Gastroesophageal sphincter (tissue), 4 donors: ENCODE measurements at regions not wholly inside any gene's neighbourhood (a gene's known extent, or its start where the extent isn't known, plus 50 kb on each side); places are given as distances from the start of the nearest gene placed in this dataset.

Source experiments
- ATAC-seq: fragments of 150-250 bp; one replicate; pipeline ENCODE4 v1.9.1; 2016; ENCODE audit warnings: mild to moderate bottlenecking, moderate library complexity
- H3K27ac ChIP-seq, 4 donors: fragments of 200-600 bp; sonication (generic) in 3 of 4; 1 replicate in 3 of 4; 2 replicates in 1 of 4; pipeline ENCODE4 v1.5.1; 2016 to 2019
- H3K27me3 ChIP-seq: fragments of 200-600 bp; sonication (generic); one replicate; pipeline ENCODE4 v1.5.1; 2019
- H3K36me3 ChIP-seq, 2 donors: fragments of 200-600 bp; sonication (generic); one replicate each; pipeline ENCODE4 v1.5.1; 2019; ENCODE audit warnings: control low read depth in 1 of 2
- H3K4me1 ChIP-seq, 3 donors: fragments of 200-600 bp; sonication (generic); 1 replicate in 2 of 3; 2 replicates in 1 of 3; pipeline ENCODE4 v1.5.1; 2016 to 2019; ENCODE audit warnings: control low read depth in 2 of 3
- H3K4me3 ChIP-seq, 2 donors: fragments of 200-600 bp; sonication (generic); one replicate each; pipeline ENCODE4 v1.5.1; 2019; ENCODE audit warnings: mild to moderate bottlenecking in 1 of 2, moderate library complexity in 1 of 2
- H3K9me3 ChIP-seq, 3 donors: fragments of 200-600 bp; sonication (generic); one replicate each; pipeline ENCODE4 v1.5.1; 2017 to 2019; ENCODE audit warnings: control low read depth in 2 of 3
- EP300 ChIP-seq: sonication (generic); formaldehyde crosslinking; IDR thresholded peaks from one replicate; pipeline ENCODE4 v1.6.1; 2017; ENCODE audit warnings: antibody characterized with exemption, mild to moderate bottlenecking
- POLR2A ChIP-seq, 2 donors: fragments of 450-650 bp; IDR thresholded peaks; one replicate each; pipeline ENCODE4 v1.6.1; 2017; ENCODE audit warnings: antibody characterized with exemption in 2 of 2, mild to moderate bottlenecking in 2 of 2, moderate library complexity in 1 of 2
- POLR2AphosphoS5 ChIP-seq: sonication (generic); formaldehyde crosslinking; IDR thresholded peaks from one replicate; pipeline ENCODE4 v1.6.1; 2017; ENCODE audit warnings: antibody characterized with exemption
- WGBS, 2 donors: methylation state at CpG; one replicate each; pipeline ENCODE4 v1.1.5; 2018; ENCODE audit warnings: low coverage in 1 of 2; 5-methylcytosine and 5-hydroxymethylcytosine counted together
- TF ChIP-seq, protein P1 (sequence below), 4 experiments: fragments of 200-600 bp in 2 of 4; fragments of 450-650 bp in 2 of 4; sonication (generic) in 1 of 4; IDR thresholded peaks; one replicate each; pipeline ENCODE4 v1.5.1; 2017 to 2019; ENCODE audit warnings: antibody characterized with exemption in 4 of 4, mild to moderate bottlenecking in 2 of 4, moderate library complexity in 2 of 4

DNA sequence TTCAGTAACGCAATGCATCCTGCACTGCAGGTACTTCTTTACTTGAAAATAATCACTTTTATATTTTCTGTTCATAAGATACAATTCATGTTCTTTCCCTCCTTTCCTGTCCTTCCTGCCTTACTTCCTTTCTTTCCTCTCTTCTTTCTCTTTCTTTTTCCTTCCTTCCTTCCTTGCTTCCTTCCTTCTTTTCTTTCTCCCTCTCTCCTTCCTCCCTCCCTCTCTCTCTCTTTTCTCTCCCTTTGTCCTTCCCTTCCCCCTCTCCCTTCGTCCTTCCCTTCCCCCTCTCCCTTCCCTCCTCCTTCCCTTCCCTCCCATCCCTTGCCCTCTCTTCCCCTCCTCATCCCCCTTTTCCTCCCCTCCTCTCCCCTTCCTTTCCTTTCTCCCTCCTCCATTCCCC lies 227.8 kb upstream of the KLF6 start:
- H3K27me3 ChIP-seq = no peaks in the 10 kb centered on the region
- H3K9me3 ChIP-seq = no peaks in the 10 kb centered on the region
- peaks cover 0 to 9% (median 0%) of the 10 kb centered on the region in 3 donors for H3K4me1 ChIP-seq
- H3K27ac ChIP-seq = no peak overlapping the region
- H3K4me3 ChIP-seq = no peak overlapping the region
- TF ChIP-seq, protein P1, sequence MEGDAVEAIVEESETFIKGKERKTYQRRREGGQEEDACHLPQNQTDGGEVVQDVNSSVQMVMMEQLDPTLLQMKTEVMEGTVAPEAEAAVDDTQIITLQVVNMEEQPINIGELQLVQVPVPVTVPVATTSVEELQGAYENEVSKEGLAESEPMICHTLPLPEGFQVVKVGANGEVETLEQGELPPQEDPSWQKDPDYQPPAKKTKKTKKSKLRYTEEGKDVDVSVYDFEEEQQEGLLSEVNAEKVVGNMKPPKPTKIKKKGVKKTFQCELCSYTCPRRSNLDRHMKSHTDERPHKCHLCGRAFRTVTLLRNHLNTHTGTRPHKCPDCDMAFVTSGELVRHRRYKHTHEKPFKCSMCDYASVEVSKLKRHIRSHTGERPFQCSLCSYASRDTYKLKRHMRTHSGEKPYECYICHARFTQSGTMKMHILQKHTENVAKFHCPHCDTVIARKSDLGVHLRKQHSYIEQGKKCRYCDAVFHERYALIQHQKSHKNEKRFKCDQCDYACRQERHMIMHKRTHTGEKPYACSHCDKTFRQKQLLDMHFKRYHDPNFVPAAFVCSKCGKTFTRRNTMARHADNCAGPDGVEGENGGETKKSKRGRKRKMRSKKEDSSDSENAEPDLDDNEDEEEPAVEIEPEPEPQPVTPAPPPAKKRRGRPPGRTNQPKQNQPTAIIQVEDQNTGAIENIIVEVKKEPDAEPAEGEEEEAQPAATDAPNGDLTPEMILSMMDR (IDR thresholded peaks at IDR 0.05) = no peak
- no peak for TF ChIP-seq EP300
- TF ChIP-seq POLR2A (IDR thresholded peaks at IDR 0.05) = no peak
- H3K36me3 ChIP-seq = no peaks in the 10 kb centered on the region
- no peak for ATAC-seq
- 63 to 86% methylated on average over 2 of the region's 2 CpGs for WGBS, 2 donors

DNA sequence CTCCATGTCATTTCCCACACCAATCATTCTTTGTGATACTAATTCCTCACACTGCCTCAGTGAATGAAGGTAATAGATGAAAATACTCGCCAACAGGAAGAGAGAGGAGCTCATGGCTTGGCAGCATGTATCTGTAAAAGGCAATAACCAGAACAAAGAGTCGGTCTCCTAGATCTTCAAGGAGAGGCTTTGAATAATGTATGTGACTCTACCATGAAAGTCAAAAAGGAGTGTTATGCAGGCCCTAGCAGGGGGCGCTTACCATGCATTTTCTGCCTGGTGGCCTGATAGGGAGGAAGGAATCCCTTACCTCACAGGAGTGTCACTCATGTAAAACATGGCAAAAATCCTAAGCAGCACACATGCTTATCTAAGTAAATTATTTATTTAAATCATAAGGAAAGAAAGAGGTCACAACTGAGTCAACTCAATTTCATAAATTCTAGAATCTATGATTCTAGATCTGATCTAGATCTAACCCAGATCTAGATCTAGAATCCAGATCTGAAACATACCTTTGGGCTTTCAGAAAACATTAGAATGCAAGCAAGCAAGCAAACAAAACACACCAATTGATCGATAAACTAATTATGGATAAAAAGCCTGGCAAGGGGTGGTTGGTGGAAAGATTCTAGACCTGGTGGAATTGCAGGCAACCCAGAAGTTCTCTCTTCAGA lies 226.3 kb upstream of the KLF6 start:
- WGBS, 2 donors = 76 to 84% methylated on average over 3 to 4 of the region's 4 CpGs
- TF ChIP-seq, protein P1 (IDR thresholded peaks at IDR 0.05) = no peak
- TF ChIP-seq EP300 = no peak
- TF ChIP-seq POLR2AphosphoS5 = no peak
- TF ChIP-seq POLR2A (IDR thresholded peaks at IDR 0.05) = no peak

DNA sequence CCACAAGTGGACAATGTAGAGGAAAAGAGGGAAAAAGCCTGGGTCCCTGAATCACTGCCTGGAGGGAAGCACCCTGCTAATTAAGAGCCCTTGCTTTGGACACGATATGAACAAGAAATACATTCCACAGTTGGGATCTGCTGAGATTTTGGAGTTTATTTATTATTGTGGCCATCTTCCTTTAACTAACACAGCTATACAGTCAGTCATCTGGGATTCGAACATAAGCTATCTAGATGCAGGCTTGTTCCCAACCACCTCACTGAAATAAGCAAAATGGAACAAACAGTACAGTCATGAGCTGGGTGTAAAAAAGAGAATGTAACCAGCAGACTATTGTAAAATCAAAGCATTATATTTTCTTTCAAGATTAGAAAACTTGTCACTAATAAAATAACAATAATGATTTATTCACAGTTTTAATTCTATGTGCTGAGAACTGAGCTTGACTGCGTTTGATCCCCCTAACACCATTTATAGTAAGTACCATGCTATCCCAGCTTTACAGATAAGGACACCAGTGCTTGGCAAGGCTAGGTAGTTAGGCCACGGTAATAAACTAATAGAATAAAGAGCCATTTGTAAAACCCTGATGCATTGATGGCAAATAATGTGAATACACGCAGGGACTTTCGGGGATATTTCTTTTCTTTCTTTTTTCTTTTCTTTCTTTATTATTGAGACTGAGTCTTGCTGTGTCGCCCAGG lies 223.8 kb upstream of the KLF6 start:
- peaks cover 0 to 3% (median 0%) of the 10 kb centered on the region in 3 donors for H3K4me1 ChIP-seq
- no peak overlapping the region for H3K4me3 ChIP-seq
- no peaks in the 10 kb centered on the region for H3K9me3 ChIP-seq
- TF ChIP-seq EP300 = no peak
- TF ChIP-seq, protein P1 (IDR thresholded peaks at IDR 0.05) = no peak
- WGBS, 2 donors = 92% methylated on average over 3 to 7 of the region's 7 CpGs
- H3K27ac ChIP-seq = no peak overlapping the region
- ATAC-seq = no peak
- no peaks in the 10 kb centered on the region for H3K36me3 ChIP-seq
- no peaks in the 10 kb centered on the region for H3K27me3 ChIP-seq

More for the DNA sequence above, 226.3 kb upstream of the KLF6 start:
- H3K4me3 ChIP-seq = no peak overlapping the region
- no peaks in the 10 kb centered on the region for H3K9me3 ChIP-seq
- H3K36me3 ChIP-seq = no peaks in the 10 kb centered on the region
- H3K27ac ChIP-seq = no peak overlapping the region
- H3K4me1 ChIP-seq = peaks cover 0 to 9% (median 0%) of the 10 kb centered on the region in 3 donors
- no peak for ATAC-seq
- no peaks in the 10 kb centered on the region for H3K27me3 ChIP-seq

DNA sequence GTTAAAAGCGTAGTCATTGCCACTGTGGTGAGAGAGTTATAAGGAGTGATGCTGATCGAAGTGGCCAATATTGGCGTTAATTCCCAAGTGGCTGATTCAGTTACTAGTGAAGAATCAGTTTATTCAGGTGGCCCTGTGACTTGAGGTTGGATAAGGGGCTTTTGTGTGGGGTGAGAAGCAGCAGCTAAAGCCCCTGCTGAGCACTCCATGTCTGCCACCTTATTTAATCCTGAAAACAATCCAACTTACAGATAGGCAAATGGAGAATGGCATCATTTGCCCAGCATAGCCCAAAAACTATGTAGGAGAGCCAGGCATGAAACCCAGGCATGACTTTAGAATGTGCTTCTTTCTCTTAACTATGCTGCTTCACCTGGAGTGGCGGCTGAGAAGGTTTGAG lies 222.8 kb upstream of the KLF6 start:
- 59 to 71% methylated on average over 3 to 4 of the region's 4 CpGs for WGBS, 2 donors
- Histone ChIP-seq H3K4me3 (no peak overlapping the region), H3K9me3 (no peaks in the 10 kb centered on the region), H3K4me1 (no peaks in the 10 kb centered on the region), H3K27ac (no peak overlapping the region), H3K27me3 (no peaks in the 10 kb centered on the region), H3K36me3 (no peaks in the 10 kb centered on the region)
- no peak for ATAC-seq
- TF ChIP-seq POLR2AphosphoS5 (no peak), POLR2A (IDR thresholded peaks at IDR 0.05) (no peak), EP300 (no peak)
- TF ChIP-seq, protein P1 (IDR thresholded peaks at IDR 0.05) = no peak

DNA sequence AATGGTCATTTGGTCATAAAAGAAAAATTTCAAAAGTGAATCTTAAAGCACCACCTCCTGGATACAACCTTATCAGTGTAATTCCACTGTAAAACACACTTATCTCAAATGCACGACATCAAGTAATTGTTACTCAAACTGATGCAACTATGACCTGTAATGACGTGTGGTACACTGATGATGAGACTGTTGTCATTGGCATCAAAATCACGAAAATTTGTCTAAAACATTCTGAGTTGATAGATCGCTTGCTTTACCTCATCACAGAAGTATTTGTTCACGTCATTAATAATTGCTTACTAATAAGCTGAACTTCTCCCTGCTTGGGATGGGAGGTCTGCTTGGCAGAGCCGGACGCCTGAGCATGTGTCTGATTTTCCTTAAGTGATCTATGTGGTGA lies 221.8 kb upstream of the KLF6 start:
- Histone ChIP-seq H3K4me3 (no peak overlapping the region), H3K4me1 (no peaks in the 10 kb centered on the region), H3K27ac (no peak overlapping the region), H3K9me3 (no peaks in the 10 kb centered on the region), H3K36me3 (no peaks in the 10 kb centered on the region), H3K27me3 (no peaks in the 10 kb centered on the region)
- 85 to 94% methylated on average over 5 to 7 of the region's 7 CpGs for WGBS, 2 donors
- no peak for ATAC-seq
- no peak for TF ChIP-seq POLR2A (IDR thresholded peaks at IDR 0.05)
- TF ChIP-seq, protein P1 (IDR thresholded peaks at IDR 0.05) = no peak
- TF ChIP-seq POLR2AphosphoS5 = no peak
